Right lobe of liver (tissue), 4 donors: ENCODE measurements at regions not wholly inside any gene's neighbourhood (a gene's known extent, or its start where the extent isn't known, plus 50 kb on each side); places are given as distances from the start of the nearest gene placed in this dataset.

Source experiments
- POLR2A ChIP-seq: fragments of 450-650 bp; IDR thresholded peaks from one replicate; pipeline ENCODE4 v1.6.1; 2017; ENCODE audit warnings: antibody characterized with exemption, mild to moderate bottlenecking
- TF ChIP-seq, protein P1 (sequence below), 4 donors: fragments of 200-600 bp in 3 of 4; fragments of 450-650 bp in 1 of 4; IDR thresholded peaks; one replicate each; pipeline versions ENCODE4 v1.5.1 to v1.8.0; 2016 to 2022; ENCODE audit warnings: antibody characterized with exemption in 4 of 4, mild to moderate bottlenecking in 2 of 4
- donor health status: DM: no; HTN: no; CAD: no.
- donor health status: DM: no; HTN: no; CAD: no.
- donor health status: DM: no; HTN: yes; CAD: no.

DNA sequence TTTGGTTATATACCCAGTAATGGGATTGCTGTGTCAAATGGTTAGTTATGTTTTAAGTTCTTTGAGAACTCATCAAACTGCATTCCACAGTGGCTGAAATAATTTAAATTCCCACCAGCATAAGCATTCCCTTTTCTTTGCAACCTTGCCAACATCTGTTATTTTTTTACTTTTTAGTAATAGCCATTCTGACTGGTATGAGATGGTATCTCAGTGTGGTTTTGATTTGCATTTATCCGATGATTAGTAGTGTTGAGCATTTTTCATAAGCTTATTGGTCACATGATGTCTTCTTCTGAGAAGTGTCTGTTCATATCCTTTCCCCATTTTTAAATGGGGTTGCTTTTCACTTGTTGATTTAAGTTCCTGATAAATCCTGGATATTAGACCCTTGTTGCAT is 435.7 kb upstream of the RIOK2 start:
- TF ChIP-seq, protein P1, sequence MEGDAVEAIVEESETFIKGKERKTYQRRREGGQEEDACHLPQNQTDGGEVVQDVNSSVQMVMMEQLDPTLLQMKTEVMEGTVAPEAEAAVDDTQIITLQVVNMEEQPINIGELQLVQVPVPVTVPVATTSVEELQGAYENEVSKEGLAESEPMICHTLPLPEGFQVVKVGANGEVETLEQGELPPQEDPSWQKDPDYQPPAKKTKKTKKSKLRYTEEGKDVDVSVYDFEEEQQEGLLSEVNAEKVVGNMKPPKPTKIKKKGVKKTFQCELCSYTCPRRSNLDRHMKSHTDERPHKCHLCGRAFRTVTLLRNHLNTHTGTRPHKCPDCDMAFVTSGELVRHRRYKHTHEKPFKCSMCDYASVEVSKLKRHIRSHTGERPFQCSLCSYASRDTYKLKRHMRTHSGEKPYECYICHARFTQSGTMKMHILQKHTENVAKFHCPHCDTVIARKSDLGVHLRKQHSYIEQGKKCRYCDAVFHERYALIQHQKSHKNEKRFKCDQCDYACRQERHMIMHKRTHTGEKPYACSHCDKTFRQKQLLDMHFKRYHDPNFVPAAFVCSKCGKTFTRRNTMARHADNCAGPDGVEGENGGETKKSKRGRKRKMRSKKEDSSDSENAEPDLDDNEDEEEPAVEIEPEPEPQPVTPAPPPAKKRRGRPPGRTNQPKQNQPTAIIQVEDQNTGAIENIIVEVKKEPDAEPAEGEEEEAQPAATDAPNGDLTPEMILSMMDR (IDR thresholded peaks at IDR 0.05), result no peak
- TF ChIP-seq POLR2A, result no peak
